ENCODE measurements at regions not wholly inside any gene's neighbourhood (a gene's known extent, or its start where the extent isn't known, plus 50 kb on each side); places are given as distances from the start of the nearest gene placed in this dataset.

DNA sequence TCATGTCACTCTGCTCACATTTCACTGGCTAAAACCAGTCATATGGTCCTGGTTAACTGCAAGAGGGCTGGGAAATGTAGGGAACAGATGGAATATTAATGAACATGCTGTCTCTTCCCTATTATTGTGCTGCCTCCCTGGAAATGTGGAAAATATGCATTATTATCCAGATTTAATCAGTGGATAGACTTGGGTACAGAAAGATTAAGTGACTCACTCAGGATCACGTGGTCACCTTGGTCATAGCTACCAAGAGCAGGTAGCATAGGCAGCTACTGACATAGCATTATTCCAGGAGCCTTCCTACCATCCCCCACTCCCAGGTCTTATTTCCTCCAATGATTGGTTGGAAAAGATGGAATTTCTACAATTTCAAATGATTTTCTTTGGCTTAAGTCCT is 141.1 kb downstream of the HRH4 start:
- Histone ChIP-seq H3K27ac (ENCODE audit: low read length in 2 of 2) (no peak overlapping the region), H3K4me2 (replicated peaks; ENCODE audit: low read depth, low read length, poor library complexity, severe bottlenecking) (no peak overlapping the region), H3K36me3 (replicated peaks in 1 of 2; ENCODE audit: control extremely low read depth in 1 of 2, control insufficient read depth in 1 of 2, extremely low read depth in 1 of 2, insufficient read depth in 2 of 2, low read length in 1 of 2) (no peaks in the 10 kb centered on the region), H2AFZ (ENCODE audit: insufficient read depth, low read depth, low read length, poor library complexity, severe bottlenecking) (no peak overlapping the region), H3K4me3 (ENCODE audit: control extremely low read depth in 1 of 5, extremely low read depth in 1 of 5, insufficient read depth in 1 of 5, low read depth in 2 of 5, low read length in 4 of 5) (no peak overlapping the region), H3K9ac (ENCODE audit: low read length) (no peak overlapping the region), H4K20me1 (ENCODE audit: control insufficient read depth, insufficient read depth, low read length, poor library complexity, severe bottlenecking) (no peaks in the 10 kb centered on the region), H3K27me3 (replicated peaks in 1 of 4; ENCODE audit: control extremely low read depth in 1 of 4, control insufficient read depth in 3 of 4, insufficient read depth in 4 of 4, low read length in 3 of 4) (no peaks in the 10 kb centered on the region), H3K9me3 (ENCODE audit: control extremely low read depth in 1 of 3, control insufficient read depth in 2 of 3, insufficient read depth in 1 of 3, low read length in 2 of 3) (no peaks in the 10 kb centered on the region), H3K79me2 (ENCODE audit: control insufficient read depth, insufficient read depth, low read length) (no peaks in the 10 kb centered on the region), H3K4me1 (ENCODE audit: control insufficient read depth in 2 of 2, insufficient read depth in 2 of 2, low read length in 2 of 2) (no peaks in the 10 kb centered on the region)
- Mint-ChIP-seq H3K27me3 (peaks cover 4% of the 10 kb centered on the region), H3K27ac (no peak overlapping the region), H3K4me3 (no peak overlapping the region), H3K9me3 (ENCODE audit: insufficient read depth) (no peaks in the 10 kb centered on the region), H3K4me1 (no peaks in the 10 kb centered on the region)
- ChIA-PET POLR2A (no interaction called here), CTCF (no interaction called here)
- no peak for ATAC-seq (ENCODE audit: low read depth)
- intact Hi-C loops (cut with micrococcal nuclease), result no loop called here
- WGBS (ENCODE audit: insufficient coverage), result no CpG with 5 or more reads among the region's 1 CpG
- DNase-seq, result no peak
- no peak for TF ChIP-seq EZH2 (IDR thresholded peaks at IDR 0.05; ENCODE audit: borderline replicate concordance, insufficient read depth, low read depth, low read length, poor library complexity, severe bottlenecking)
- TF ChIP-seq, protein P1, sequence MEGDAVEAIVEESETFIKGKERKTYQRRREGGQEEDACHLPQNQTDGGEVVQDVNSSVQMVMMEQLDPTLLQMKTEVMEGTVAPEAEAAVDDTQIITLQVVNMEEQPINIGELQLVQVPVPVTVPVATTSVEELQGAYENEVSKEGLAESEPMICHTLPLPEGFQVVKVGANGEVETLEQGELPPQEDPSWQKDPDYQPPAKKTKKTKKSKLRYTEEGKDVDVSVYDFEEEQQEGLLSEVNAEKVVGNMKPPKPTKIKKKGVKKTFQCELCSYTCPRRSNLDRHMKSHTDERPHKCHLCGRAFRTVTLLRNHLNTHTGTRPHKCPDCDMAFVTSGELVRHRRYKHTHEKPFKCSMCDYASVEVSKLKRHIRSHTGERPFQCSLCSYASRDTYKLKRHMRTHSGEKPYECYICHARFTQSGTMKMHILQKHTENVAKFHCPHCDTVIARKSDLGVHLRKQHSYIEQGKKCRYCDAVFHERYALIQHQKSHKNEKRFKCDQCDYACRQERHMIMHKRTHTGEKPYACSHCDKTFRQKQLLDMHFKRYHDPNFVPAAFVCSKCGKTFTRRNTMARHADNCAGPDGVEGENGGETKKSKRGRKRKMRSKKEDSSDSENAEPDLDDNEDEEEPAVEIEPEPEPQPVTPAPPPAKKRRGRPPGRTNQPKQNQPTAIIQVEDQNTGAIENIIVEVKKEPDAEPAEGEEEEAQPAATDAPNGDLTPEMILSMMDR (IDR thresholded peaks at IDR 0.05), result no peak

DNA sequence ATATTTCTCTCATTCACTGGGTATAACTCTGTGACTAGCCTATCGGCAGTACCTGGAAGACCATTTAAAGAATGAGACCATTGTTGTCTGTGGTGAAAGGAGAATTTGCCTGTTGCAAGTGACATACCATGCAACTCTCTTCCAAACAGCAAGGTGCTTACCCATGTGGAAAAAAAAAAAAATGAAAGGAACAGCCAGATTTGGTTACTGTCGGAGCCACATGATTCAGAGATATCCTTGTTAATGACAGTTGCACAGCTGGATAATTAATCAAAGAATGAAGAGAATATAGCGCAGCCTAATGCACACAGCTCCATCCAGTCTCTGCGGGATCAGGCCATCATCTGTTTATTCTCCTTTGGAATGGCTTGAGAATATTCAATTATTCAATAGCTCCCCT is 141.8 kb downstream of the HRH4 start:
- Histone ChIP-seq H3K9ac (ENCODE audit: low read length) (no peak overlapping the region), H3K9me3 (ENCODE audit: control extremely low read depth in 1 of 3, control insufficient read depth in 2 of 3, insufficient read depth in 1 of 3, low read length in 2 of 3) (no peaks in the 10 kb centered on the region), H2AFZ (ENCODE audit: insufficient read depth, low read depth, low read length, poor library complexity, severe bottlenecking) (no peak overlapping the region), H3K79me2 (ENCODE audit: control insufficient read depth, insufficient read depth, low read length) (no peaks in the 10 kb centered on the region), H3K4me2 (replicated peaks; ENCODE audit: low read depth, low read length, poor library complexity, severe bottlenecking) (no peak overlapping the region), H3K4me3 (ENCODE audit: control extremely low read depth in 1 of 5, extremely low read depth in 1 of 5, insufficient read depth in 1 of 5, low read depth in 2 of 5, low read length in 4 of 5) (no peak overlapping the region), H3K4me1 (ENCODE audit: control insufficient read depth in 2 of 2, insufficient read depth in 2 of 2, low read length in 2 of 2) (no peaks in the 10 kb centered on the region), H3K36me3 (replicated peaks in 1 of 2; ENCODE audit: control extremely low read depth in 1 of 2, control insufficient read depth in 1 of 2, extremely low read depth in 1 of 2, insufficient read depth in 2 of 2, low read length in 1 of 2) (no peaks in the 10 kb centered on the region), H4K20me1 (ENCODE audit: control insufficient read depth, insufficient read depth, low read length, poor library complexity, severe bottlenecking) (no peaks in the 10 kb centered on the region), H3K27ac (ENCODE audit: low read length in 2 of 2) (no peak overlapping the region), H3K27me3 (replicated peaks in 1 of 4; ENCODE audit: control extremely low read depth in 1 of 4, control insufficient read depth in 3 of 4, insufficient read depth in 4 of 4, low read length in 3 of 4) (no peaks in the 10 kb centered on the region)
- ChIA-PET POLR2A (no interaction called here), CTCF (interaction anchor here (0.7 kb wide), 1 partner anchor 1881 kb away, joined by 4 read pairs; no protein-coding TSS in a partner anchor)
- intact Hi-C loops (cut with micrococcal nuclease), result no loop called here
- no peaks in the 10 kb centered on the region for H3K4me1 Mint-ChIP-seq
- no CpG with 5 or more reads among the region's 4 CpGs for WGBS (ENCODE audit: insufficient coverage)
- ATAC-seq (ENCODE audit: low read depth) (no peak), DNase-seq (no peak)
- peaks cover 4% of the 10 kb centered on the region for H3K27me3 Mint-ChIP-seq
- H3K27ac Mint-ChIP-seq, result no peak overlapping the region
- no peaks in the 10 kb centered on the region for H3K9me3 Mint-ChIP-seq (ENCODE audit: insufficient read depth)
- no peak overlapping the region for H3K4me3 Mint-ChIP-seq
- TF ChIP-seq EZH2 (IDR thresholded peaks at IDR 0.05; ENCODE audit: borderline replicate concordance, insufficient read depth, low read depth, low read length, poor library complexity, severe bottlenecking), result no peak
- TF ChIP-seq, protein P1 (IDR thresholded peaks at IDR 0.05), result no peak

Data from B cell (primary cell).